GM20000 (cell line): ENCODE measurements at regions not wholly inside any gene's neighbourhood (a gene's known extent, or its start where the extent isn't known, plus 50 kb on each side); places are given as distances from the start of the nearest gene placed in this dataset.
"Not testable (repeated sequence)": the region's sequence is repeated elsewhere in the genome, so short reads cannot be mapped to it uniquely, and the experiment has no call there.

Experiments
- DNase-seq: peaks from one replicate; pipeline ENCODE4 v3.0.0; 2012; ENCODE audit warnings: low spot score
- CTCF ChIP-seq: IDR thresholded peaks from 2 replicates; pipeline ENCODE4 v1.5.1; 2012; ENCODE audit warnings: mild to moderate bottlenecking, control low read depth; ENCODE audit errors: extremely low read depth, missing control alignments

GRCh38 chr4:170805352-170805751 is 715.6 kb upstream of the AADAT start:
- no peak for DNase-seq
- no peak for TF ChIP-seq CTCF

- DNase-seq: no peak
Observed at GRCh38 chr4:170804930-170805329, 715.2 kb upstream of the AADAT start.

GRCh38 chr4:170803492-170803891 is 713.7 kb upstream of the AADAT start:
- TF ChIP-seq CTCF: no peak
- DNase-seq: no peak

More at GRCh38 chr4:170804930-170805329, 715.2 kb upstream of the AADAT start:
- no peak for TF ChIP-seq CTCF

- TF ChIP-seq CTCF: no peak
- no peak for DNase-seq
Observed at GRCh38 chr4:170801771-170802170, 712.0 kb upstream of the AADAT start.

GRCh38 chr4:170794525-170794924 is 704.8 kb upstream of the AADAT start:
- no peak for TF ChIP-seq CTCF
- no peak for DNase-seq

- DNase-seq: not testable (repeated sequence)
Observed at GRCh38 chr4:170788540-170789051, 698.8 kb upstream of the AADAT start.

- TF ChIP-seq CTCF: no peak
- DNase-seq: no peak
Observed at GRCh38 chr4:170777663-170778062, 687.9 kb upstream of the AADAT start.

GRCh38 chr4:170776983-170777382 is 687.2 kb upstream of the AADAT start:
- TF ChIP-seq CTCF: no peak
- no peak for DNase-seq
